Endometrium (tissue), 2 donors: ENCODE measurements at regions not wholly inside any gene's neighbourhood (a gene's known extent, or its start where the extent isn't known, plus 50 kb on each side); places are given as distances from the start of the nearest gene placed in this dataset.

Source experiments
- FAIRE-seq: peaks from 2 replicates; lab custom pipeline; 2012; peaks lifted over from hg19 to GRCh38; lab: Jason Lieb, UNC
- donor health status: control.
- donor health status: control.

GRCh38 chr5:86029308-86029707 lies 588.4 kb upstream of the COX7C start:
- FAIRE-seq: no peak

GRCh38 chr5:86030753-86031152 lies 587.0 kb upstream of the COX7C start:
- FAIRE-seq: no peak

- FAIRE-seq: no peak
Observed at GRCh38 chr5:86038566-86038965, 579.2 kb upstream of the COX7C start.

GRCh38 chr5:86039351-86039750 lies 578.4 kb upstream of the COX7C start:
- FAIRE-seq: no peak

GRCh38 chr5:86070719-86071118 lies 547.0 kb upstream of the COX7C start:
- no peak for FAIRE-seq

GRCh38 chr5:86074297-86074696 lies 543.4 kb upstream of the COX7C start:
- no peak for FAIRE-seq

GRCh38 chr5:86075139-86075538 lies 542.6 kb upstream of the COX7C start:
- no peak for FAIRE-seq

- no peak for FAIRE-seq
Observed at GRCh38 chr5:86095092-86095491, 522.6 kb upstream of the COX7C start.

- FAIRE-seq: no peak
Observed at GRCh38 chr5:86101966-86102365, 515.8 kb upstream of the COX7C start.

- FAIRE-seq: no peak
Observed at GRCh38 chr5:86108825-86109224, 508.9 kb upstream of the COX7C start.

- FAIRE-seq: no peak
Observed at GRCh38 chr5:86112249-86112648, 505.5 kb upstream of the COX7C start.

- no peak for FAIRE-seq
Observed at GRCh38 chr5:86115164-86115563, 502.6 kb upstream of the COX7C start.

GRCh38 chr5:86118542-86118941 lies 499.2 kb upstream of the COX7C start:
- no peak for FAIRE-seq

GRCh38 chr5:86124333-86124732 lies 493.4 kb upstream of the COX7C start:
- no peak for FAIRE-seq

GRCh38 chr5:86125731-86126601 lies 491.8 kb upstream of the COX7C start:
- no peak for FAIRE-seq

- FAIRE-seq: no peak
Observed at GRCh38 chr5:86127696-86128095, 490.0 kb upstream of the COX7C start.

GRCh38 chr5:86129009-86129408 lies 488.7 kb upstream of the COX7C start:
- FAIRE-seq: no peak

- no peak for FAIRE-seq
Observed at GRCh38 chr5:86137297-86137696, 480.4 kb upstream of the COX7C start.

GRCh38 chr5:86143837-86144236 lies 473.9 kb upstream of the COX7C start:
- no peak for FAIRE-seq

- no peak for FAIRE-seq
Observed at GRCh38 chr5:86152988-86153560, 464.7 kb upstream of the COX7C start.

- FAIRE-seq: no peak
Observed at GRCh38 chr5:86155796-86156195, 461.9 kb upstream of the COX7C start.

GRCh38 chr5:86170194-86170593 lies 447.5 kb upstream of the COX7C start:
- FAIRE-seq: no peak

- FAIRE-seq: no peak
Observed at GRCh38 chr5:86175224-86175623, 442.5 kb upstream of the COX7C start.

GRCh38 chr5:86199287-86199686 lies 418.5 kb upstream of the COX7C start:
- no peak for FAIRE-seq
